SHP77 treated with DMSO at 0.1 percent for 48 hours (cell line): ENCODE measurements at regions not wholly inside any gene's neighbourhood (a gene's known extent, or its start where the extent isn't known, plus 50 kb on each side); places are given as distances from the start of the nearest gene placed in this dataset.

Experiments used
- DNase-seq: peaks from one replicate; lab custom pipeline; 2025; lab: John Stamatoyannopoulos, UW

- DNase-seq, result no peak
Observed at GRCh38 chr13:73204952-73205351, 146.1 kb downstream of the KLF5 start.

- DNase-seq, result no peak
Observed at GRCh38 chr13:73201626-73202025, 142.8 kb downstream of the KLF5 start.

GRCh38 chr13:73198991-73199411 lies 140.2 kb downstream of the KLF5 start:
- DNase-seq, result no peak

GRCh38 chr13:73195091-73195490 lies 136.3 kb downstream of the KLF5 start:
- no peak for DNase-seq

GRCh38 chr13:73194310-73194709 lies 135.5 kb downstream of the KLF5 start:
- no peak for DNase-seq

- DNase-seq, result no peak
Observed at GRCh38 chr13:73193554-73193953, 134.7 kb downstream of the KLF5 start.

GRCh38 chr13:73190477-73190876 lies 131.7 kb downstream of the KLF5 start:
- no peak for DNase-seq

GRCh38 chr13:73189776-73190175 lies 131.0 kb downstream of the KLF5 start:
- DNase-seq, result no peak

- DNase-seq, result no peak
Observed at GRCh38 chr13:73189362-73189761, 130.6 kb downstream of the KLF5 start.

GRCh38 chr13:73187106-73187505 lies 128.3 kb downstream of the KLF5 start:
- DNase-seq, result no peak

GRCh38 chr13:73179650-73180274 lies 121.0 kb downstream of the KLF5 start:
- DNase-seq, result no peak

- no peak for DNase-seq
Observed at GRCh38 chr13:73177916-73178565, 119.2 kb downstream of the KLF5 start.

GRCh38 chr13:73177017-73177416 lies 118.2 kb downstream of the KLF5 start:
- DNase-seq, result no peak

GRCh38 chr13:73174521-73175010 lies 115.8 kb downstream of the KLF5 start:
- DNase-seq, result no peak

- DNase-seq, result no peak
Observed at GRCh38 chr13:73173279-73173811, 114.5 kb downstream of the KLF5 start.

GRCh38 chr13:73171926-73172325 lies 113.1 kb downstream of the KLF5 start:
- DNase-seq, result no peak

GRCh38 chr13:73171271-73171682 lies 112.5 kb downstream of the KLF5 start:
- DNase-seq, result no peak

- DNase-seq, result no peak
Observed at GRCh38 chr13:73169971-73170370, 111.2 kb downstream of the KLF5 start.

GRCh38 chr13:73168953-73169401 lies 110.2 kb downstream of the KLF5 start:
- DNase-seq, result no peak

- DNase-seq, result no peak
Observed at GRCh38 chr13:73168226-73168952, 109.6 kb downstream of the KLF5 start.

- DNase-seq, result no peak
Observed at GRCh38 chr13:73167028-73167820, 108.4 kb downstream of the KLF5 start.

GRCh38 chr13:73166204-73166603 lies 107.4 kb downstream of the KLF5 start:
- no peak for DNase-seq
